ENCODE measurements at regions not wholly inside any gene's neighbourhood (a gene's known extent, or its start where the extent isn't known, plus 50 kb on each side); places are given as distances from the start of the nearest gene placed in this dataset.

GRCh38 chr22:34886391-34886790 lies 179.6 kb upstream of the ISX start:
- no peak for DNase-seq (ENCODE audit: low read depth, low spot score)
- H3K4me3 ChIP-seq (ENCODE audit: low read length) = no peak overlapping the region

GRCh38 chr22:34886812-34887211 lies 179.1 kb upstream of the ISX start:
- H3K4me3 ChIP-seq (ENCODE audit: low read length) = no peak overlapping the region
- DNase-seq (ENCODE audit: low read depth, low spot score) = no peak

DNA sequence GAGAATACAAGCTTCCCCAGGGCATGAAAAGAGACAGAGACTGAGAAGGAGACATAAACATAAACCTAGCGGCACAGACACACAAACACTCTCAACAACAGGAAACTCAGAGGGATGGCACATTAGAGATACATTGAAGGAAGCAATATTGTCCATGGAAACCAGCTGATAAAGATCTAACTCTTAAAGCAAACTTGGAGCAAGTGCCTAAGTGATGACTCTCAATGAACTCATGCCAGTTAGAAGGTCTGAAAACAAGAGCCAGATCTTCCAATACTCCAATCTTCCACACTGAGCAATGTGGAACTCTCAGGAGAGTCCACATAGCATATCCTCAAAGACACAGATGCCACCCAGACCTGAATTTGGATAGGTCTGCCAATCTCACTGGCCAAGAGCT lies 168.8 kb upstream of the ISX start:
- no peak overlapping the region for H3K4me3 ChIP-seq (ENCODE audit: low read length)
- DNase-seq (ENCODE audit: low read depth, low spot score) = no peak

GRCh38 chr22:34902335-34902734 lies 163.6 kb upstream of the ISX start:
- H3K4me3 ChIP-seq (ENCODE audit: low read length) = no peak overlapping the region
- no peak for DNase-seq (ENCODE audit: low read depth, low spot score)

- no peak overlapping the region for H3K4me3 ChIP-seq (ENCODE audit: low read length)
- no peak for DNase-seq (ENCODE audit: low read depth, low spot score)
These were observed 162.5 kb upstream of the ISX start for GRCh38 chr22:34903416-34903815.

DNA sequence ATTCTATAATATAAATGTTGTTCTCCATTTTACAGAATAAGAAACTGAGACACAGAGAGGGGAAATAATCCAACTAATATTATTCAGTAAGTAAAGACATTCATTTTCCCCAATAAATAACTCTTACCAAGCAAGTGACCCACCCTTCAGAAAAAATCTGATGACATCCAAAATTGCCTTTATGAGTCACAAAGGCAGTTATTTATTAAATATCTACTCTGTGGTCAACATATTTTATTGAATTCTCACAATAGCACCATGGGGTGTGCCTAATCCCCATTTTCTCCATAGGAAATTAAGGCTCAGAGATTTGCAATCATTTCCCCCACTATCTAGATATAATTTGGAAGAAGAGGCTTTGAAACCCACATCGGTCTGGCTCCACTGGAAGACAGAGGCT lies 161.5 kb upstream of the ISX start:
- H3K4me3 ChIP-seq (ENCODE audit: low read length) = no peak overlapping the region
- DNase-seq (ENCODE audit: low read depth, low spot score) = no peak

DNA sequence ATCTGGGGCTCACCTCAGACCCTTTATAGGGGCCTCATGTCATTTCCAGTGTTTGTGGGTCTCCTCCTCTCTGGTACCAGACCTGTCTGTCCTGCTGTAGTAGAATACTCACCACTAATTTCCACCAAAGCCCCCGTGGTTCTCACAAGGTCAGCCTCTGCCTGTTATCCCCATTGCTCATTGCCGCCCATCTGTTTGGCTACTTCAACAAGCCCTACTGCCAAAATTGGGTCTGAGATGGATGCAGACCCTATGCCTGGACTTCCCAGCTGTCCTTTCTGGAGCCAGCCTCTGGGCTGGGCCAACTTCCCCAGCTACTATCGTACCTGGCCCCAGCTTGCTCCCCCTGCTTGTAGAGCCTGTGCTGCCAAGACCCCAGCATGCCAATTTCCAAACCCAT lies 152.1 kb upstream of the ISX start:
- H3K4me3 ChIP-seq (ENCODE audit: low read length) = no peak overlapping the region
- no peak for DNase-seq (ENCODE audit: low read depth, low spot score)

DNA sequence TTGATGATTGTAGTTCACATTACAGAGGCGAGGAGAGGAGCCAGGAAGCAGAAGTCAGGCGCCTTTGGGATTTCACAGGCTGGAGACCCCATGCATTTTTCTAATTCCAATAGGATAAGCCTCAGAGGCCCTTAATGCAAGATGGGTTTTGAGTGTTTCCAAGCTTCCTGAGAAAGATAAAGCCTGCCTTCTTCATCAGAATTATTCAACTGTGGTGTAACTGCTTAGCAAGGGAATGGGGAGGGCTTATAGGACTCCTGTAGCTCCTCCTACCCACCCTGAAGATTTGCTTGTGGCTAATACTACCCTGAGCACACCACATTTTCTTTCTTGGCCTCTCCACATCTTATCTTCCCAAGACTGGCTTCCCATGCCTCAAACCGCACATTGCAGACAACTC lies 151.1 kb upstream of the ISX start:
- no peak overlapping the region for H3K4me3 ChIP-seq (ENCODE audit: low read length)
- DNase-seq (ENCODE audit: low read depth, low spot score) = no peak

DNA sequence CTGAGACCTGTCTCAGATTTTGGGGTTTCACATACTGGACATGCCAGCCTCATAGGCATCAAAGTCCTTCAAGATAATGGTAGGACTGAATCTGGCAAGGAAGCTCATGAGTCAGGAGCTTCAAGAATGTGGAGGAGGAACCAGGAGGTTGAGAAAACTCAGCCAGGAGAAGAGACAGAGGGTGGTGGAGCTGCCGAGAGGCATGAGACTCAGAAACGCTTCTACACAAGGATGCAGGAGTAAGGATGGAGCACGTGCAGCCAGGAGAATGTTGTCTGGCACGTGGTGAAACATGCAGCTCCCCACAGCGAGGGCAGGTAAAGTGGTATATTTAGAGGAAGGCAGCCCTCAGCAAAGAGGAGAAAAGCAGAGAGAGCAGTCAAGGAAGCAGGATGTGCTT lies 148.7 kb upstream of the ISX start:
- no peak overlapping the region for H3K4me3 ChIP-seq (ENCODE audit: low read length)
- no peak for DNase-seq (ENCODE audit: low read depth, low spot score)

DNA sequence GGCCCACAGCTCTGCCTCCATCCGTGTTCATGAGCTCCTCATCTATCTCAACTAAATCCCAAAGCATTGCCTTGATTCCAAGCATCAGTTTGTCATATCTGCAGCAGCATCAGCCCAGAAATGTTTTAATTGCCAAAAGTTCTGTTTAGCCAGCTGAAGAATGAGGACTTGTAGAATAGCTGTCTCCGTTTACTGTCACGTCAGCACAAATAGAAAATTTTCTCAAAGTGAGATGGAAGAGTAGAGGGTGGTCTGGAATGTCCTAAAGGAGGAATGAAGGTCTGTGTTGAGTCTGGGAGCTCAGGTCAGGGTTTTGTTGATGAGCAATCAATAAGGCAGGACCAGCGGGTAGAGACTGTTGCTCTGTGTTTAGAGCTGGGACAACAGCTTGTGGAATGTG lies 134.9 kb upstream of the ISX start:
- DNase-seq (ENCODE audit: low read depth, low spot score) = no peak
- no peak overlapping the region for H3K4me3 ChIP-seq (ENCODE audit: low read length)

DNA sequence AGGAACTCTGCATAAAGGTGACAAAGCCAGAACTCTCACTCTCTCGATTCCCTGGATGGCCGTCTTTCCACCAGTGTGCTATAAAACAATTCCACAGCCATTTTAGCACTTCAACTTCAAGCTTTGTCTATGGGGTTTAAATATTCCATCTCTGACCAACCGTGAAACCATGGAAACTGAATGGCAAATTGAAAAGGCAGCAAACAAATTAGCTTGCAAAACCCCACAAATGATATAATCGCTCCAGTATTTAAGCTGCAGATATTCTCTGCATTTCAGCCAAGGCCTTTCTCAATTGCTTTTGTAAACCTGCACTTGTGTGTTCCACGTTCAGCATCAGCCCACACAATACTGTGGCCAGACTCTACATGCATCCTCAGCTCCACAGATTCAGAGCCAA lies 131.7 kb upstream of the ISX start:
- H3K4me3 ChIP-seq (ENCODE audit: low read length) = no peak overlapping the region
- no peak for DNase-seq (ENCODE audit: low read depth, low spot score)

GRCh38 chr22:34943830-34944229 lies 122.1 kb upstream of the ISX start:
- no peak overlapping the region for H3K4me3 ChIP-seq (ENCODE audit: low read length)
- no peak for DNase-seq (ENCODE audit: low read depth, low spot score)

DNA sequence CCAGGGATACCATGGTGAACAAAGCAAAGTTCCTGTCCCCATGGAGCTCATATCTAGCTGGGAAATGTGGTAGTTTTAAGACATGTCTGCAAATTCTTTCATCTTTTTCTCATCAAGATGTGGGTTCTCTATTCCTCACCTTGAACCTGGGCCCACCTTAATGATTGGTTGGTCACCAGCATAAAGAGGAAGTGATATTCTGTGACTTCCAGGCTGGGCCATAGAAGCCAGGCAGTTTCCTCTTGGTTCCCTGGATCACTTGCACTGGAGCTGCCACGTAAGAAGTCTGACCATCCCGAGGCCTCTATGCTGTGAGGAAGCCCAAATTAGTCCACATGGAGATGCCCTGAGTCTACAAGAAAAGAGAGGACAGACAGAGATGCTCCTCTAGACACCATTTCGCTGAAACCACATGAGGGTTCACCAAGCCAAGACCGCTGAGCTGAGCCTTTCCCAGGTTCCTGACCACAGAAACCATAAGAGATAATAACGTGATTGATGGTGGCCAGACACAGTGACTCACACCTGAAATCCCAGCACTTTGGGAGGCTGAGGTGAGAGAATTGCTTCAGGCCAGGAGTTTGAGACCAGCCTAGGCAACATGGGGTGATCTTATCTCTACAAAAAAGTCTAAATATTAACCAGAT lies 119.5 kb upstream of the ISX start:
- no peak for DNase-seq (ENCODE audit: low read depth, low spot score)
- H3K4me3 ChIP-seq (ENCODE audit: low read length) = no peak overlapping the region

- no peak for DNase-seq (ENCODE audit: low read depth, low spot score)
- no peak overlapping the region for H3K4me3 ChIP-seq (ENCODE audit: low read length)
These were observed 115.5 kb upstream of the ISX start for GRCh38 chr22:34950489-34950888.

DNA sequence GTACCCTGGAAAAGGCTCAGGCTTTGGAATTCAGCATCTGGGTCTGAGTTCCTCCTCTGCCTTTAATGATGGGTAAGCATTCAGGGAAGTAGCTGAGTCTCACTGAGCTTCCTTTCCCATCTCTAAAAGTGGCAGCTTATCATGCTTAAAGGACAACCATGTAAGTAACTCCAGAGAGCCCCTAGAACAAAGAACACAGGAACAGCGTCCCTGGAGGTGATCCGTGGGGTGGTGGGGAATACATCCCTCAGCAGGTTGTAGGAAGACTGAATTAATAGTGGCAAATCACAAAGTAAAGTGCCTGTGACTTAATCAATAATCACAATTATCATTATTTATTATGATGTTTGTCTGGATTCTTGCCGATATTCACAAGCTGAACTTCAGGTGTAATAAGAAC lies 114.7 kb upstream of the ISX start:
- DNase-seq (ENCODE audit: low read depth, low spot score) = no peak
- no peak overlapping the region for H3K4me3 ChIP-seq (ENCODE audit: low read length)

DNA sequence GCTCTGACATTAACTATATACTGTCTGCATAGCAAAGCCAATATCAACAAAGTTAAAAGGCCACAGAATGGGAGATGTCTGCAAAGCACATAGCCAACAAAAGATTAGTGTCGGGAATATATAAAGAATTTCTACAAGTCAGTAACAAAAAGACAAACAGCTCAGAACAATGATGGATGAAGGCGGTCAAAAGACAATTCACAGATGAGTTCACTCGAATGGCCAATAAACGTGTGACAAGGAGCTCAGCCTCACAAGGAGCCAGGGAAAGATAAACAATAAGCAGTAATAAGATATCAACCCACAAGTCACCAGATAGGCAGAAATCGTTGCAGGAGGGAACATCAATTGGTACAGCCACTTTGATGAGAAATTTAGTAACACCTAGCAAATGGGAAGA lies 106.0 kb upstream of the ISX start:
- DNase-seq (ENCODE audit: low read depth, low spot score) = no peak
- no peak overlapping the region for H3K4me3 ChIP-seq (ENCODE audit: low read length)

DNA sequence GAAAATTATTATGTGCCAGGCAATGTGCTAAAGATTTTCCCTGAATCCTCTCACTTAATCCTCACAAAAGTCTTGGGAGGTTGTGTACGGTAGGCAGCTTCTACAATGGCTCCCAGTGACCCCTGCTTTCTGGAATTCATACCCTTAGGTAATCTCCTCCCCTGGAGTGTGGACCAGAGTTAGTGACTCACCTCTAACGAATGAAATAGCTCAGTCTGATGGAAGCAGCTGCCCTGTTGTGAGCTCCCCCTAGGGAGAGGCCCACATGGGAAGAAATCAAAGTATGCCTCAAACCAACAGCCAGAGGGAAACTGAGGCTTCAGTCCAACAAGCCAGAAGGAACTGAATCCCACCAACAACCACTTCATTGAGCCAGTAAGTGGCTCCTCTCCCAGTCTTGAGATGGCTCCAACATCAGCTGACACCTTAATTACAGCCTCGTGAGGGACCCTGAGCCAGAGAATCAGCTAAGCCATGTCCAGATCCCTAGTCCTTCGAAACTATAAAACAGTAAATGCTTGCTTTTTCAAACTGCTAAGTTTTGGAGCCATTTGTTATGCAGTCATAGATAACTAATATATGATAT lies 98.9 kb upstream of the ISX start:
- DNase-seq (ENCODE audit: low read depth, low spot score) = no peak

DNA sequence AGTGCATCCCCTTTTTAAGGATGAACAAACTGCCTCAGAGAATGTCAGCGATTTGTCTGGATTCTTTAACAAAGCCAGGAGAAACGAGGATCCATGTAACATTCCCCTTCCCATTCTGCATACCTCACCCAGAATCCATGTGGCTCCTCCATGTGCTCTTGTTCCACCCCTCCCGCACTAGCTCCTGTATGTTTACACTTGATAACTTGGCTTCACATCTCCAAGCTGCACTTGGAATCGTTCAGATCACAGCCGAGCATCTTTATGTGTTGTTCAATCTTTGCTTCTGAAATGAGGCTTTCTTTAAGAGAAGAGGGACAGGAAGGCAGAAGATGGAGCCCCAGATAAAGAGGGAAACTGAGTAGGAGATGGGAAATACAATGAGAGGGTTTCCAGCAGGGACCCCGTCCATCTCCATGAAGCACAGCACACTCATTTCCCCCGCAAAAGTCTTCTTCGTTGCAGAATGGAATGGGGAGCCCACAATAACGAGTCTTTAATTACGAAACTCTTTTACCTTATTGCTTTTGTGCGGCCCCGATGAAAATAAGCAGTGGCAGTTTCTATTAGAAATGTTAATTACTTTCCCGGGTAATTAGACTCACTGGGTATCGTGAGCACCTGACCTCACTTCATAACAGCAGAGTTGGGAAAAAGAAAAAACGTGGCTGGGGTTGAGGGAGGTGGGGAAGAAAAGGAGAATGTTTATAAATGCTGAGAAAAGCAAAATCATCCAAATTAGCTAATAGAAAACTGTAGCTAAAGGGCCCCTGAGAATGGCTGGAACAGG lies 96.8 kb upstream of the ISX start:
- no peak overlapping the region for H3K4me3 ChIP-seq (ENCODE audit: low read length)
- DNase-seq (ENCODE audit: low read depth, low spot score) = no peak

More for the DNA sequence above, 98.9 kb upstream of the ISX start:
- H3K4me3 ChIP-seq (ENCODE audit: low read length) = no peak overlapping the region

- H3K4me3 ChIP-seq (ENCODE audit: low read length) = no peak overlapping the region
These were observed 94.5 kb upstream of the ISX start for GRCh38 chr22:34971456-34971855.

DNA sequence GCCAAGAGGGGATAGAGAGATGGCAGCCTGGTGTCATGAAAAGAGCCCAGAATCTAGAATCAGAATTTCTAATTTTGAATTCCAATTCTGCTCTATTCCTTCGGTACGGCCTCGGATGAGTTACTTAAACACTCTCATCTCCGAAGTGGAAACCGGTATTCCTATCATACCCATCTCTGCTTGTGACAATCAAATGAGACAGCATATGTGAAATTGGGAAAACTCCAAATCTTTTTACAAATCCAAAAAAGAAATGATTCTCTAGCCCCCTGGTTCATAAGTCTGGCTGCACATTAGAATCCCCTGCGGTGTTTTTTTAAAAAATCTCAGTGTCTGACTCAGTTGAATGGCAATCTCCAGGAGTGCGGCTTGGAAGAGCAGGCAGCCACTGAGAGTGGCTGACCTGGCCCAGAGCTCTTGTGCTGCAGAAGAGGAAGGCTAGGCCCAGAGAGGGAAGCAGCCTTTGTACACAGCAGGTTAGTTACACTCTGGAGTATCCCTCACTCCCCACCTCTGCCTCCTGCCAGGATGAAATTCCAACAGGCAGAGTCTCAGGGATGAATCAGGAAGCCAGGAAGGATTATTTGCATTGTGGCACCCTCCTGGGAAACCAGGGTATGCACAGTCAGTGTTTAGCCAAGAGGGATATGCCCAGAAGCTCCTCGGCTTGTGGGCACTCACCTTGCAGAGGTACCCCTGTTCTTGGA lies 93.6 kb upstream of the ISX start:
- DNase-seq (ENCODE audit: low read depth, low spot score) = no peak
- H3K4me3 ChIP-seq (ENCODE audit: low read length) = no peak overlapping the region

More at GRCh38 chr22:34971456-34971855, 94.5 kb upstream of the ISX start:
- DNase-seq (ENCODE audit: low read depth, low spot score) = no peak

Measured in Jurkat, Clone E6-1 (cell line).